IMR-90 (cell line): ENCODE measurements at regions not wholly inside any gene's neighbourhood (a gene's known extent, or its start where the extent isn't known, plus 50 kb on each side); places are given as distances from the start of the nearest gene placed in this dataset.

Experiments used
- ATAC-seq: fragments of 200-7000 bp; cut with Tn5 transposase; 2 replicates; pipeline ENCODE4 v1.9.1; 2020; ENCODE audit warnings: low read depth, mild to moderate bottlenecking, moderate library complexity
- BruUV-seq: library from RNA; stranded (reverse); fragments of 400-500 nt; replicated peaks from 2 replicates; lab custom pipeline; 2021; lab: Mats Ljungman, UMichigan
- CTCF ChIA-PET: fragments of 300-600 bp; formaldehyde crosslinking; extraction: SDS; loops from one replicate; lab custom pipeline; 2021; ENCODE audit warnings: antibody characterized with exemption; lab: Yijun Ruan, JAX
- POLR2A ChIA-PET: fragments of 300-600 bp; sonication (Branson Sonifier 250); formaldehyde crosslinking; loops from one replicate; lab custom pipeline; 2022; ENCODE audit warnings: antibody characterized with exemption; ENCODE audit not compliant: unreplicated experiment; lab: Charles Lee
- DNase-seq: peaks from one replicate; pipeline ENCODE4 v3.0.0; 2013
- H2AFZ ChIP-seq: replicated peaks from 2 replicates; pipeline ENCODE3; 2013; ENCODE audit warnings: low read length, mild to moderate bottlenecking; ENCODE audit not compliant: poor library complexity
- H2AK5ac ChIP-seq: 2 replicates; pipeline ENCODE4 v1.6.1; 2013; ENCODE audit warnings: low read depth, low read length, inconsistent platforms
- H2AK9ac ChIP-seq: replicated peaks from 2 replicates; pipeline ENCODE3; 2013; ENCODE audit warnings: mild to moderate bottlenecking, low read depth, low read length, moderate library complexity; ENCODE audit not compliant: poor library complexity
- H2BK120ac ChIP-seq: 2 replicates; pipeline ENCODE4 v1.6.1; 2013; ENCODE audit warnings: low read depth, low read length, inconsistent platforms
- H2BK15ac ChIP-seq: 3 replicates; pipeline ENCODE4 v1.6.1; 2013; ENCODE audit warnings: low read depth, low read length, inconsistent platforms
- H2BK20ac ChIP-seq: 2 replicates; pipeline ENCODE4 v1.6.1; 2013; ENCODE audit warnings: low read depth, mild to moderate bottlenecking, inconsistent platforms, low read length, moderate library complexity
- H2BK5ac ChIP-seq: 2 replicates; pipeline ENCODE4 v1.6.1; 2013; ENCODE audit warnings: mild to moderate bottlenecking, low read depth, low read length, inconsistent platforms; ENCODE audit not compliant: poor library complexity, severe bottlenecking
- H3K14ac ChIP-seq: replicated peaks from 2 replicates; pipeline ENCODE4 v1.6.1; 2013; ENCODE audit warnings: low read depth, low read length, inconsistent platforms
- H3K18ac ChIP-seq: 2 replicates; pipeline ENCODE4 v1.6.1; 2013; ENCODE audit warnings: low read depth, low read length, control low read depth
- H3K23ac ChIP-seq: 2 replicates; pipeline ENCODE4 v1.6.1; 2013; ENCODE audit warnings: low read depth, low read length, inconsistent platforms
- H3K27ac ChIP-seq: 2 replicates; pipeline ENCODE4 v1.5.1; 2013; ENCODE audit warnings: mild to moderate bottlenecking, control low read depth, low read length; ENCODE audit not compliant: insufficient read depth
- H3K27me3 ChIP-seq: 2 replicates; pipeline ENCODE4 v1.6.1; 2013; ENCODE audit warnings: low read length; ENCODE audit not compliant: control insufficient read depth, insufficient read depth
- H3K36me3 ChIP-seq: 2 replicates; pipeline ENCODE4 v1.6.1; 2013; ENCODE audit warnings: low read length, mixed read lengths; ENCODE audit not compliant: control insufficient read depth, insufficient read depth
- H3K4ac ChIP-seq: 2 replicates; pipeline ENCODE4 v1.6.1; 2013; ENCODE audit warnings: low read depth, low read length, inconsistent platforms
- H3K4me1 ChIP-seq: 2 replicates; pipeline ENCODE4 v1.6.1; 2013; ENCODE audit warnings: low read length, mixed read lengths; ENCODE audit not compliant: control insufficient read depth, insufficient read depth
- H3K4me2 ChIP-seq: 2 replicates; pipeline ENCODE4 v1.6.1; 2013; ENCODE audit warnings: low read depth, mild to moderate bottlenecking, control low read depth, low read length, moderate library complexity
- H3K4me3 ChIP-seq: 2 replicates; pipeline ENCODE4 v1.5.1; 2013; ENCODE audit warnings: low read depth, mild to moderate bottlenecking, control low read depth, low read length, moderate library complexity; ENCODE audit not compliant: insufficient read depth
- H3K56ac ChIP-seq: 2 replicates; pipeline ENCODE4 v1.6.1; 2013; ENCODE audit warnings: low read length, inconsistent platforms; ENCODE audit not compliant: insufficient read depth; ENCODE audit errors: extremely low read depth
- H3K79me1 ChIP-seq, 2 experiments: 2 replicates each; pipeline ENCODE4 v1.6.1; 2013; ENCODE audit warnings: low read length in 2 of 2, inconsistent platforms in 1 of 2, low read depth in 1 of 2
- H3K9ac ChIP-seq: 2 replicates; pipeline ENCODE4 v1.6.1; 2013; ENCODE audit warnings: low read depth, low read length, control low read depth
- H3K9me1 ChIP-seq: 2 replicates; pipeline ENCODE4 v1.6.1; 2013; ENCODE audit warnings: low read length, inconsistent platforms; ENCODE audit not compliant: insufficient read depth
- H3K9me3 ChIP-seq: 2 replicates; pipeline ENCODE4 v1.6.1; 2013; ENCODE audit warnings: low read length; ENCODE audit not compliant: control insufficient read depth, insufficient read depth
- H4K20me1 ChIP-seq: 2 replicates; pipeline ENCODE4 v1.6.1; 2013; ENCODE audit warnings: low read length, inconsistent platforms; ENCODE audit not compliant: insufficient read depth
- H4K5ac ChIP-seq: 2 replicates; pipeline ENCODE4 v1.6.1; 2013; ENCODE audit warnings: mild to moderate bottlenecking, low read depth, low read length, control low read depth
- H4K8ac ChIP-seq, 2 experiments: 2 replicates each; pipeline ENCODE4 v1.6.1; 2013; ENCODE audit warnings: low read depth in 2 of 2, low read length in 2 of 2, control low read depth in 1 of 2, inconsistent platforms in 1 of 2
- H4K91ac ChIP-seq: 2 replicates; pipeline ENCODE4 v1.6.1; 2013; ENCODE audit warnings: low read depth, low read length, inconsistent platforms; ENCODE audit not compliant: insufficient read depth
- FOS ChIP-seq: fragments of 150-350 bp; IDR thresholded peaks from 2 replicates; pipeline ENCODE4 v1.6.1; 2016; ENCODE audit warnings: low read depth, low read length
- MAZ ChIP-seq: IDR thresholded peaks from 2 replicates; pipeline ENCODE4 v1.6.1; 2012; ENCODE audit warnings: low read depth, mild to moderate bottlenecking, low read length, improper control_type of control experiment, moderate library complexity, borderline replicate concordance
- POLR2A ChIP-seq: IDR thresholded peaks from 2 replicates; pipeline ENCODE4 v1.6.1; 2012; ENCODE audit warnings: mild to moderate bottlenecking, low read depth, low read length
- WGBS, 2 experiments: methylation state at CpG; one replicate each; pipeline versions ENCODE4 v1.1.5 to v1.1.7; 2013; ENCODE audit warnings: missing lambda C conversion rate in 2 of 2; ENCODE audit not compliant: insufficient read length in 1 of 2; ENCODE audit errors: extremely low coverage in 2 of 2; 5-methylcytosine and 5-hydroxymethylcytosine counted together
- dilution Hi-C: fragments of 300-500 bp; cut with HindIII; formaldehyde crosslinking; loops from one replicate; pipeline ENCODE4 v1.14.3; 2018; ENCODE audit warnings: low sequenced_read_pairs; ENCODE audit not compliant: unreplicated experiment
- in situ Hi-C: fragments of 300-500 bp; cut with MboI; formaldehyde crosslinking; loops from 3 replicates; pipeline ENCODE4 v1.14.3; 2019; ENCODE audit warnings: low sequenced_read_pairs, inconsistent platforms, mixed read lengths
- intact Hi-C: fragments of 100-400 bp; cut with micrococcal nuclease; formaldehyde crosslinking; loops from 2 replicates; pipeline ENCODE4 v1.10.0; 2022

GRCh38 chr3:74302969-74303368, 311.5 kb downstream of the CNTN3 start:
- H4K5ac ChIP-seq, result no peak overlapping the region
- H3K4ac ChIP-seq, result no peak overlapping the region
- no peak overlapping the region for H2BK120ac ChIP-seq
- no peaks in the 10 kb centered on the region for H3K9me3 ChIP-seq
- H2AFZ ChIP-seq, result no peak overlapping the region
- POLR2A ChIA-PET, result no interaction called here
- H3K23ac ChIP-seq, result no peak overlapping the region
- no peak overlapping the region for H3K4me2 ChIP-seq
- dilution Hi-C loops (no loop called here), in situ Hi-C loops (no loop called here), intact Hi-C loops (no loop called here)
- H2BK15ac ChIP-seq, result no peak overlapping the region
- H2AK5ac ChIP-seq, result no peak overlapping the region
- no peak overlapping the region for H2BK5ac ChIP-seq
- H4K8ac ChIP-seq, result no peak overlapping the region
- H3K4me3 ChIP-seq, result no peak overlapping the region
- H3K4me1 ChIP-seq, result no peaks in the 10 kb centered on the region
- no peak overlapping the region for H3K27ac ChIP-seq
- H4K20me1 ChIP-seq, result no peaks in the 10 kb centered on the region
- WGBS, 2 experiments, result no CpG with 5 or more reads among the region's 1 CpG
- no peak overlapping the region for H2AK9ac ChIP-seq
- no peak for TF ChIP-seq FOS
- TF ChIP-seq MAZ, result no peak
- no peak for TF ChIP-seq POLR2A
- ATAC-seq, result peak; percentile 73
- no peaks in the 10 kb centered on the region for H3K79me1 ChIP-seq
- no peaks in the 10 kb centered on the region for H3K36me3 ChIP-seq
- BruUV-seq, result no TSS peak
- DNase-seq, result no peak
- CTCF ChIA-PET, result no interaction called here
- no peaks in the 10 kb centered on the region for H3K9me1 ChIP-seq
- no peaks in the 10 kb centered on the region for H3K27me3 ChIP-seq
- H4K91ac ChIP-seq, result no peak overlapping the region
- H3K9ac ChIP-seq, result no peak overlapping the region
- H2BK20ac ChIP-seq, result no peak overlapping the region
- no peak overlapping the region for H3K14ac ChIP-seq
- H3K56ac ChIP-seq, result no peak overlapping the region
- H3K18ac ChIP-seq, result no peak overlapping the region
